ENCODE measurements at regions not wholly inside any gene's neighbourhood (a gene's known extent, or its start where the extent isn't known, plus 50 kb on each side); places are given as distances from the start of the nearest gene placed in this dataset.

- no peak for DNase-seq
These were observed 285.1 kb downstream of the SS18 start for GRCh38 chr18:25805323-25805722.

- DNase-seq = no peak
These were observed 291.2 kb downstream of the SS18 start for GRCh38 chr18:25799231-25799630.

GRCh38 chr18:25798046-25798445, 292.4 kb downstream of the SS18 start:
- no peak for DNase-seq

- no peak for DNase-seq
These were observed 295.2 kb downstream of the SS18 start for GRCh38 chr18:25795213-25795612.

- DNase-seq = no peak
These were observed 303.1 kb downstream of the SS18 start for GRCh38 chr18:25787276-25787675.

GRCh38 chr18:25786758-25787157, 303.7 kb downstream of the SS18 start:
- no peak for DNase-seq

DNA sequence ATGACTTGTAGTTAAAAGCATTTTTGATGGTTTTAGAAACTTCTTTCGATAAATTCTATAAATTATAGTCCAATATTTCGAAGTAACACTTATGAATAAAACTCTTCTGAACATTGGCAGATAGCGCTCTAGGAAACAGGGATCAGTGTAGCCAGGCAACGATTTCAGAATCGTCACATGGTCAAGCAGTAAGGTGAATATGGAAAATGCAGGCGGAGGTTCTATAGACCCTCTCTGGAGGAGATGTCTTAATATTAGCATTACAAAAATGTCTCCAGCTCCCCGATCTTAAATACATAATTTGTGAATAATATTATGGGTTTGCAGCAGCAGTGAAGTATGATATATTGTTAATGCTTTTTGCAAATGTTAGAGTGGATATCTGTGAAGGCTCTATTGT, 310.3 kb downstream of the SS18 start:
- DNase-seq = no peak

DNA sequence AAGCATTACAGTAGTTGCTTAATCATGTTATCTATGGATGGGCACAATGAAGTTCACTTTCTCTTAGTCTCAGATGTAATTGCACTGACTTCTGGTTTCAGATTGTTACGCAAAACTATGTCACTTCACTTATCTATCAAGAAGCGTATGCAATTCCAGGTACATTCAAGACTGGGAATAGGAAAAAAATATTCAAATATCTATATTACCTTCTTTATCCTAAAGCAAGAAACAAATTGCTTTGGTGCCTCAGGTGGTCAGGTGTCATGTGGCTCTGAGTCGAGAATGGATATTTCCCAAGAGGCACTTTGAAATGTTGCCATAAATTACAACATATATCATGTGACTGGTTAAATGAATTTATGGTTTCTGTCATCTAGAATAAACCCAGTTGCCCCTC, 318.6 kb downstream of the SS18 start:
- DNase-seq = no peak

DNA sequence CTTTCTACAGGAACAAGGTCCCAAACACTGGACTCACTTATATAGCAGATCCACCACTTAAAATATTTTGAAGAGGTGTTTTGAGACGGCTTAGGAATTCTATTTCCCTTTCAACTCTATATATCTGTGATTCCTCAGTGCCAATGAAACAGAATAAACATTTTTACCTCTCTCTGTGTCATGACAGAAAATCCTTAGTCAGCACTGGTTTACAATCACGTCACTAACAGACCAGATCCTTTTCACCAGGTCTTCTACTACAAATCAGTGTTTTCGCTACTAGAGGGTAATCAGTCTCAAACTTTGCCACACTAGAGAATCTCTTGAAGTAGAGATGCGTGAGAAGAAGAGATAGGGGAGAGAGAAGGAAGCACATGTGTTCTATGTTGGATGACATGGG, 325.6 kb downstream of the SS18 start:
- no peak for DNase-seq

DNA sequence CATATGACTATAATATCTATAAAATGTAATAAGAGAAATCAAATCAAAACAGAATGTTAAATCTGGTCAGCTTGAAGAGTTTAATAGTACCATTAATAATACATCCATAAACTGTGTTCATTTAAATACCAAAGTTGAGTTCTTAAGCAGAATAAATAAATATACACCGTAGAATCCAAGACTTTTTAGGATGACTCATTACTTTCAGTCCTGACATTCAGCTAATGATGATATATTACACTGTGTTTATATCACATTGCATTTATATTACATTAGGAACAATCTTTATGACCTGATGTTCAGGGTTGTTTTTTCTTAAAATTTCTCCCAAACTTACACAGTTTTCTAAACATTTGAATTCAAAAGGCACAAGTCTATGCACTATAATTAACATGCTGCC, 331.3 kb downstream of the SS18 start:
- DNase-seq = no peak

DNA sequence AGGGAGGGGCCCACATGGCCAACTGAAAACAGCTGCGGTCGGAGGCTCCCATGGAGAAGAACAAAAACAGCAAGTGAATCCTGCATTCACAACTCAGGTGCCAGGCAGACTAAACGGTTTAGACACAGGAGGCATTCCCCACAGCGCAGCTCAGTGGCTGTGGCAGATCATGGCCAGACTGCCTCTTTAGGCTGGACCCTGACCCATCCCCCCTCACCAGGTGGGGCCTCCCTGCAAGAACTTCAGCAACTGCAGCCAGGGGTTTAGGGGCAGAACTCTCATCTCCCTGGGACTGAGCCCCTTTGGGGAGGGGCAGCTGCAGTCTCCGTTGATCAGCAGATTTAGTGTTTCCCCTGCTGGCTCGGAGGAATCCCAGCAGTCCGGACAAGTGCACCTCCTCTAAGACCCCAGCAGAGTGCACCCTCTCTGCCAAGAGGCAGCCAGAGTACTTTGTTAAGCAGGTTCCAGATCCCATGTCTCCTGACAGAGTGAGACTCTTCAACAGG, 346.7 kb downstream of the SS18 start:
- no peak for DNase-seq

DNA sequence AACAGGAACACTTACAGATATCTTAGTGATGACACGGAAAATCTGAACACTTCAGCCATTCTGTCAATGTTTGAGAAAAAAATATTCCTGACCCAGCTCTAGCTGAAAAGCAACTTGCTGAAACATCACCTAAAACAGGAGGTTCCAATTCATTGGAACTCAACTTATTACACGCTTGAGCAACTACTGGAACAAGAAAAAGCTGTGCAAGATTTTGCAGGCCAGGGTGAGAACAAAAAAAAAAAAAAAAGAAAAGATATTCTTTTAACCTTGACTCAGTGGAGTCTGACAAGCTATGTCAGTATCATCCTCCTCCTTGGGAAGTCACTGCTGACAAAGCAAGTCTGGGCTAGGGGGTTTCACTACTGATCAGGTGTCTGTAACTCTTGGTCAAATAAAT, 351.0 kb downstream of the SS18 start:
- DNase-seq = no peak

DNA sequence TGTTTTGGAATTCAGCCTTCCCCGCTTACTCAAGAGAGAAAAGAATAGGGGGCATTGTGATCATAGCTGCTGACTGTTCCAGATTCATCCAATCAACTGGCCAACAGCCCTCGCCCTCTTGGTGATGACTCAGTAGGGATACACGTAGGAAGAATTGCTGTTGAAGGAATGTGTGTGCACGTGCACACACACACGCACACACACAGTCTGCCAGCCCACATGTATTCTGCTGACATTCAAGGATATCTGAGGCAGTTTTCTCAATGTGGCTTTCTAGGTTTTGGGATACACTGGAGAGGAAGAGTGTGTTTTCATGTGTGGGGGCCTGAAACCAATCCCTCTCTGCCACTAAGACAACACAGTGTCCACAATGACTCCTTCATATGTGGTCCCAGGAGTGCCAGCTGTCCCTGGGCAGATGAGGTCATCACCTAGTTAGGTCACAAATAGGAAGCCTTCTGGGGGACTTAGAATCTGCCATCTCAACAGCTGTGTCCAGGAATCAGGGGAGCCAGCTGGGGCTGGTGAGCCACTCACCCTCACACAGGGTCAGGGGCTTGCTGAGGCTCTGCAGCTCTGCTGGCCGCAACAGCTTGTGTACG, 352.6 kb downstream of the SS18 start:
- no peak for DNase-seq

- no peak for DNase-seq
These were observed 353.9 kb downstream of the SS18 start for GRCh38 chr18:25736516-25736915.

DNA sequence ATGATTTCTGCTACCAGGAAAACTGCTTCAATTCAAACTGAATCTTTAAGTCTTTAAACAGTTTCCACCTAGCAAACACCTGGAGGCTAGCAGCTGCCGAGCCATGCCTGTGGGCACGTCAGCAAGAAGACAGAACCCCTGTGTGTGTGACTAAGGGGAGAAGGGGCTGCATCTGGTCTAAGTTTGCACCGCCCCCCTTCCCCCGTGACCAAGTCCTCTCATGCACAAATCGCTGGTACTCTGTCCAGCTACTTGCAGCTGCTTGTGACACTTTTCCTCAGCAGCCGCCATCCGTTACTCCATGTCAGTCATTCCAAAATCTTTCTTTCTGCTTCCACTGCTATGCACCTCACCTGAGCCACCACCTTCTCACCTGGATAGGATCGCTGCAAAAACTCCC, 355.0 kb downstream of the SS18 start:
- DNase-seq = no peak

DNA sequence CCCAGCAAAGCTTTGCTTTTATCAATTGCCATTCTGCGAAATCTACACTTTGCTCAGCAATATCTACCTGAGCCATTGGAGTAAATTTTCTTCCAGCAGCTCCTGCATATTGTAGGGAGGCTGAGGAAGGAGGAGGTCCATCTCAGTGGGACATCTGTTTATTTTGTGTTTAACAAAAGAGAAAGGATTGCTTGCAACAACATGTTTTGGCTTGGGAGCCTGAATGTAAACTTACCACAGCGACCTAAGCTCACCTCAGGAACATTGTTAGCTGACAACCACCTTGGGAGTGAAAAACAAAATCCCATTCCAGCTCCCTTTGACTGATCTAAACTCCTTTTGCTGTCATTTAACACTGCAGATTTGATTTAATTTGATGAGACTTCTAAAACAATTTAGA, 356.1 kb downstream of the SS18 start:
- no peak for DNase-seq

GRCh38 chr18:25732862-25733261, 357.6 kb downstream of the SS18 start:
- DNase-seq = no peak

DNA sequence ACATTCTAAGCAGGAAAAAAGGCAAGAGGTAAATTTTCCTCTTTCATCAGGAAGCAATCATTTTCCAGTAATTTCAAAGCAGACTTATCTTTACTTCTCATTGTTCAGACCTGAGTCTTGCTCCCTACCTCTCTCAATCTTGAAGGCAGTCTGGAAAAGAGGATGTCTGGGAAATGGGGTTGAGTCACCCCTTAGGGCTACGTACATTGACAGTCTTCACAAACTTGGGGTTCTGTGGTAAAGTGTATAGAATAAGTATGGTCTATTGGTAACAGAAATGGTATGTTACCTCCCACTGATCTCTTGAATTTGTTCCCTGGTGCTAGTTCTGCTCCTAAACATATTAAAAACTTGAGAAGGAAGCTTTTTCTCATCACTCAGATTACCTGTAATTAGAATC, 361.3 kb downstream of the SS18 start:
- DNase-seq = no peak

DNA sequence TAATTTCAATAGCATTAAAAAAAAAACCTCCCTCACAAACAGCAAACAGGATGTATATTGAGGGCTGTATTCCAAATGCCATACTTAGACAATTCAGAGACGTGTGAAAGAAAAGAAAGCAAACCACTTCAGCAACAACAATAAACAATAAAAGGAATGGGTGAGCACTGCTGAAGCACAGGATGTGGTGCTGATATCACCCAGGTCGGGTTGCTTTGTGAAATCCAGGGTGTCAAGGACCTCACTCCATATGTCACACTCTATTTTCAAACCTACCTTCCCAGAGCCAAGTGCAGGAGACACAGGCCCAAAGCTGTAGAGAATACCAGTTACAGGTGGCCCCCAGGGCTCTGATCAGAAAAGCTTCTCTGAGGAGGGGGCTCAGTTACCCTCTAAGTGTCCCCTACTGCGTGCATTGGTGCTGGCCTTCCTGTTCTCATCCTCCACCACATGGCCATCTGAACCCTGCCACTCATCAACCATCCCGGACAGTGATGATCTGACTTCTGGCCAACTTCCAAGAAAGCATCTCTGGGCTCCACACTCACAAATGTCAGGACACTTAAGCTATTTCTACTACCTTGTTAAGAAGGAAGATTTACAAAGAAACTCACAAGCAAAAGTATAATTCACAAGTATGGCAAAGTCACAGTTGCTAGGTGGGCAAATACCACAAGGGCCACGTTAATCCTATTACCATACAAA, 363.0 kb downstream of the SS18 start:
- DNase-seq = no peak

DNA sequence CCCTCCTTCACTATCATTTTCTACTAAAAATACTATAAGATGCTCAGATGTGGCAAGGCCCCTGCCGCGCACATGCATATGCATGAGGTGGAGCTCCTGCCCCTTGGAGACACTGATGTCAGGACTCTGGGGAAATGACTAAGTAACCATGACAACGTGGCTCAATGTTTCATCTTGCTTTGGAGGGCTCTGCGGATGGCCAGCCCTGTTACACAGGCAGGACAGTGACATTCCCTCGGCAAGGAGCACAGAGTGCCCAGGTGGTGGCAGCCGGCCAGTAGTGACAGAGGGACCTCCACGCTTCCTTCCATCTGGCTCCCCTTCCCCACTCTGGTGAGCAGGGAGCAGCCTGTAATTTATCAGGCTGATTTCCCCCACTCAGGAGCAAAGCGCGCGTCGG, 364.1 kb downstream of the SS18 start:
- DNase-seq = no peak

- DNase-seq = no peak
These were observed 364.9 kb downstream of the SS18 start for GRCh38 chr18:25725501-25725900.

DNA sequence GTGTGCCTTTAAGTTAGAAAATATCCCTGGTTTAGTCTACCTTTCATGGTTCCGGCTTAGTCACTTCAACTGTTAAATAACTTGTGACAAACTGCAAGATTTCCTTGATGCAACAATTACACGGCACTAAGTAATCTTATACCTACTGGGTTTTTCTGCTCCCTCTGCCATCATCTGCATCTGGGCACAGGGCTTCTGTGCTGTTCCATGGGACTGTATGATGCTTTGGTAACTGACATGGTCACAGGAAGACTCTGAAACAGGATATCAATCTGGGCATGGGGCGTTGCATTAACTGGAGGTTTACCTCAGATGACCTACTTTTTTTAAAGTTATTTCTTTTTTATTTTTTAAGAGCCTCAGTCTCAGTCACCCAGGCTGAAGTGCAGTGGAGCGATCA, 365.4 kb downstream of the SS18 start:
- no peak for DNase-seq

DNA sequence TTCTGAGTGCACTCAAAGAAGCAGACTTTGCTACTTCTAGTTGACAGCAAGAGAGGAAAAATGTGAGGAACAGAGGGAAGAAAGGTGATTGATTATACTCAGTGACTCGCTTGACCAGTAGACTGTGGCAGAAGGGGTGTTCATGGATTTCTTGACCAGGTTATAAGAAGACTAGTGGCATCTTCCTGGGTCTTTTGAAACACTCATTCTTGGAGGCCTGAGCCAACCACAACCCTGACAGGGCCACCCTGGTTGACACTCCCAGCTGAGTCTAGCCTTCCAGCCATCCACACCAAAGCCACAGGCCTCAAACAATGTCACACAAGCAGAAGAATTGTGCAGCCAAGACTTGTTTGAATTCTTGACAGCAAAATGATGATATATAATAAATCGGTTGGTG, 366.3 kb downstream of the SS18 start:
- no peak for DNase-seq

DNA sequence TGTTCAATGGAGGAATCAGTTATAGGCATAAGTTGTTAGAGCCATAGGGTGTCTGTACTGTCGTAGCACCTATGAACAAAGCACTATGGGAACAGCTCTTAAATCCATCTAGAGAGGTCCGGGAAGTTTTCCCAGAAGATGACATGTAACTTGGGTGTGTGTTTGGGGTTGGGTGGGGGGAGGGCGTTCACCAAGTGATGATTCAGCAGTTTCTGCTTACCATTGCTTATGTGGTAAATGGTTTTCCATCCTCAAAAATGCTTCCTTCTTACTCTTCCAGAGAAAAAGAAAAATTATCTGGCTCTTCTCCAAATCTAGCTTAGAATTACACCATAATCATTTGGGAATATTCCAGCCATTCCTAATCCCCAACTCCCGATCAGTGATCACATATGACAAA, 361.1 kb upstream of the ZNF521 start:
- no peak for DNase-seq

DNA sequence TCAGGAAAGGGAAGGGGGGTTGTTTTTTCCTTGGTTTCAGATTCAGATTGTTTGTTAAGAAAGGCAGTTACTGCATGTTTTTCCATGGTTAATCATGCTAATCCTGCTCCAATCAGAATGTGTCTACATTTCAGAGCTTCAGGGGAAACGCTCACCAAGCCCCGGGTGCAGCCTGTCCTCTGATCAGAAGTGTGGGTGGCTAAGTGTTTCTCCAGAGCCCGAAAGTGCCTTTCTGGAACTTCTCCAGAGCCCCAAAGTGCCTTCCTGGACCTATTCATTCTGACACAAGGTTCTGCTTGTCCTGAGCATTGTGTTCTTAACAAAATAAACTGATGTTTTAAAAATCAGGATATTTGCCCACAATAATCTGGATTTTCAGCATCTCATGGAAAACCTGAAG, 359.0 kb upstream of the ZNF521 start:
- DNase-seq = no peak
